SK-N-MC (cell line): ENCODE measurements at regions not wholly inside any gene's neighbourhood (a gene's known extent, or its start where the extent isn't known, plus 50 kb on each side); places are given as distances from the start of the nearest gene placed in this dataset.

Experiments used
- EZH2 ChIP-seq: fragments of 200-600 bp; sonication (generic); IDR thresholded peaks from one replicate; pipeline ENCODE4 v1.6.1; 2017; ENCODE audit warnings: antibody characterized with exemption
- POLR2AphosphoS5 ChIP-seq: IDR thresholded peaks from 2 replicates; pipeline ENCODE4 v1.6.1; 2012; ENCODE audit warnings: mild to moderate bottlenecking, low read depth, low read length, borderline replicate concordance

DNA sequence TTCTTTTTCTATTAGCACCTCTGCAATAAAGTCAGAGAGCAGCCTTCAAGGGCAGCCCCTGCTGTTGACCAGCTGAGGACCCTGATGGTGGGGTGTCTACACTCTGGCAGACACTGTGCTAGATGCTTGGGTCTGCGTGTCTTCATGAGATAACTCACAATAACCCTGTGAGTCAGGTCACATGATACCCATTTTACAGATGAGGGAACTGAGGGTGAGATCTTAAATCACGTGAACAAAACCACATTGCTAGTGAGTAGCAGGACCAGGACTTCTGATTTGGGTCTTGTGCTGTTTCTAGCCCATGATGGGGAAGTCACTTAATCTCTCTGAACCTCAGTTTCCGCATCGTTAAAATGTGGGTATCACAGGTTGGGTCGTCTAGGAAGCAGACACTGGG, 118.5 kb upstream of the LIPC start:
- no peak for TF ChIP-seq POLR2AphosphoS5
- no peak for TF ChIP-seq EZH2
